CD4-positive, alpha-beta T cell treated with Interleukin-12 subunit alpha and Interleukin-12 subunit beta, for 1 hour (primary cell): ENCODE measurements at regions not wholly inside any gene's neighbourhood (a gene's known extent, or its start where the extent isn't known, plus 50 kb on each side); places are given as distances from the start of the nearest gene placed in this dataset.

ENCODE experiments used
- DNase-seq: peaks from one replicate; pipeline ENCODE4 v3.0.0-alpha.2; 2020

- no peak for DNase-seq
These were observed 98.1 kb upstream of the PJA1 start for GRCh38 chrX:69263251-69263820.

- no peak for DNase-seq
These were observed 97.0 kb upstream of the PJA1 start for GRCh38 chrX:69262036-69262936.

GRCh38 chrX:69260169-69260568 lies 94.9 kb upstream of the PJA1 start:
- no peak for DNase-seq

- DNase-seq = no peak
These were observed 93.6 kb upstream of the PJA1 start for GRCh38 chrX:69258893-69259292.

GRCh38 chrX:69257499-69258127 lies 92.4 kb upstream of the PJA1 start:
- no peak for DNase-seq

GRCh38 chrX:69256291-69256565 lies 91.0 kb upstream of the PJA1 start:
- DNase-seq = no peak

GRCh38 chrX:69255441-69256290 lies 90.4 kb upstream of the PJA1 start:
- DNase-seq = no peak

GRCh38 chrX:69253821-69254220 lies 88.6 kb upstream of the PJA1 start:
- DNase-seq = no peak

GRCh38 chrX:69243276-69243675 lies 78.0 kb upstream of the PJA1 start:
- no peak for DNase-seq

- no peak for DNase-seq
These were observed 73.6 kb upstream of the PJA1 start for GRCh38 chrX:69238887-69239231.

- no peak for DNase-seq
These were observed 73.0 kb upstream of the PJA1 start for GRCh38 chrX:69238114-69238886.

GRCh38 chrX:69237236-69237635 lies 72.0 kb upstream of the PJA1 start:
- no peak for DNase-seq

GRCh38 chrX:69236641-69237040 lies 71.4 kb upstream of the PJA1 start:
- no peak for DNase-seq

- DNase-seq = no peak
These were observed 69.4 kb upstream of the PJA1 start for GRCh38 chrX:69234624-69235023.

- DNase-seq = no peak
These were observed 67.7 kb upstream of the PJA1 start for GRCh38 chrX:69232945-69233344.

GRCh38 chrX:69231903-69232302 lies 66.7 kb upstream of the PJA1 start:
- no peak for DNase-seq

GRCh38 chrX:69229436-69229835 lies 64.2 kb upstream of the PJA1 start:
- no peak for DNase-seq

GRCh38 chrX:69228732-69229131 lies 63.5 kb upstream of the PJA1 start:
- no peak for DNase-seq

GRCh38 chrX:69226459-69227158 lies 61.4 kb upstream of the PJA1 start:
- DNase-seq = no peak

GRCh38 chrX:69222103-69223090 lies 57.1 kb upstream of the PJA1 start:
- peak; percentile 71 for DNase-seq
